Liver (tissue), 3 donors: ENCODE measurements at regions not wholly inside any gene's neighbourhood (a gene's known extent, or its start where the extent isn't known, plus 50 kb on each side); places are given as distances from the start of the nearest gene placed in this dataset.

ENCODE experiments used
- CTCF ChIP-seq: fragments of 150-350 bp; IDR thresholded peaks from 2 replicates; pipeline ENCODE4 v1.5.1; 2017; ENCODE audit warnings: improper control_type of control experiment, low read depth, low read length; ENCODE audit not compliant: missing input control
- RXRA ChIP-seq, 2 donors: IDR thresholded peaks; 2 replicates each; pipeline ENCODE4 v1.6.1; 2017 to 2018; ENCODE audit warnings: antibody characterized with exemption in 2 of 2, mild to moderate bottlenecking in 1 of 2
- YY1 ChIP-seq: IDR thresholded peaks from 2 replicates; pipeline ENCODE4 v1.6.1; 2016; ENCODE audit warnings: antibody characterized with exemption, mild to moderate bottlenecking
- donor health status: healthy.
- donor health status: healthy.

- TF ChIP-seq YY1 (no peak), RXRA (IDR thresholded peaks at IDR 0.05) (no peak), CTCF (peak; percentile 71)
Measured at GRCh38 chr2:174697255-174697654, 67.0 kb downstream of the CHRNA1 start.
